Cardiac fibroblast (primary cell): ENCODE measurements at regions not wholly inside any gene's neighbourhood (a gene's known extent, or its start where the extent isn't known, plus 50 kb on each side); places are given as distances from the start of the nearest gene placed in this dataset.
"Not testable (repeated sequence)": the region's sequence is repeated elsewhere in the genome, so short reads cannot be mapped to it uniquely, and the experiment has no call there.

Experiments
- DNase-seq, 2 donors: peaks; one replicate each; pipeline versions ENCODE4 v3.0.0 to v3.0.0-alpha.2; 2010; ENCODE audit warnings: low read depth in 2 of 2
- H3K4me3 ChIP-seq, 2 donors: replicated peaks in 1 of 2; 1 replicate in 1 of 2; 2 replicates in 1 of 2; pipeline ENCODE4 v1.5.1; 2011; ENCODE audit warnings: low read depth in 2 of 2, low read length in 2 of 2, mild to moderate bottlenecking in 2 of 2, moderate library complexity in 1 of 2
- CTCF ChIP-seq: IDR thresholded peaks from one replicate; pipeline ENCODE4 v1.5.1; 2011; ENCODE audit warnings: low read depth, mild to moderate bottlenecking, low read length, inconsistent platforms

GRCh38 chr10:22792161-22792560, 77.8 kb upstream of the PIP4K2A start:
- no peak for TF ChIP-seq CTCF
- H3K4me3 ChIP-seq: no peak overlapping the region
- DNase-seq: no peak

- H3K4me3 ChIP-seq: no peak overlapping the region
- no peak for DNase-seq
- no peak for TF ChIP-seq CTCF
Observed at GRCh38 chr10:22791665-22792064, 77.3 kb upstream of the PIP4K2A start.

- no peak for DNase-seq
- H3K4me3 ChIP-seq: no peak overlapping the region
- no peak for TF ChIP-seq CTCF
Observed at GRCh38 chr10:22784668-22785067, 70.3 kb upstream of the PIP4K2A start.

GRCh38 chr10:22783807-22784206, 69.4 kb upstream of the PIP4K2A start:
- no peak for TF ChIP-seq CTCF
- H3K4me3 ChIP-seq: no peak overlapping the region
- no peak for DNase-seq

GRCh38 chr10:22780474-22780885, 66.1 kb upstream of the PIP4K2A start:
- peak in 1 of 2 donors; percentile 16 for DNase-seq
- TF ChIP-seq CTCF: no peak
- H3K4me3 ChIP-seq: no peak overlapping the region

GRCh38 chr10:22779331-22780019, 65.1 kb upstream of the PIP4K2A start:
- no peak for TF ChIP-seq CTCF
- DNase-seq: no peak
- H3K4me3 ChIP-seq: no peak overlapping the region

- no peak for DNase-seq
- H3K4me3 ChIP-seq: no peak overlapping the region
- TF ChIP-seq CTCF: no peak
Observed at GRCh38 chr10:22774102-22774501, 59.7 kb upstream of the PIP4K2A start.

GRCh38 chr10:22771631-22772030, 57.3 kb upstream of the PIP4K2A start:
- DNase-seq, H3K4me3 ChIP-seq: not testable (repeated sequence)
